HCT116 (cell line): ENCODE measurements at regions not wholly inside any gene's neighbourhood (a gene's known extent, or its start where the extent isn't known, plus 50 kb on each side); places are given as distances from the start of the nearest gene placed in this dataset.

ENCODE experiments used
- ATAC-seq: fragments of 200-7000 bp; cut with Tn5 transposase; 2 replicates; pipeline ENCODE4 v1.9.1; 2020; ENCODE audit warnings: mild to moderate bottlenecking, moderate library complexity
- BruUV-seq: library from RNA; stranded (reverse); fragments of 400-500 nt; replicated peaks from 2 replicates; lab custom pipeline; 2021; lab: Mats Ljungman, UMichigan
- CTCF ChIA-PET: fragments of 300-600 bp; sonication (Branson Sonifier 250); formaldehyde crosslinking; loops from one replicate; lab custom pipeline; 2021; ENCODE audit warnings: antibody characterized with exemption; lab: Charles Lee
- POLR2A ChIA-PET: fragments of 300-600, 350-600 bp; sonication (Branson Sonifier 250); formaldehyde crosslinking; loops from one replicate; lab custom pipeline; 2021; ENCODE audit warnings: antibody characterized with exemption; lab: Charles Lee
- RAD21 ChIA-PET, 2 experiments: fragments of 300-600 bp; sonication (Branson Sonifier 250); formaldehyde crosslinking; loops; one replicate each; lab custom pipeline; 2023; ENCODE audit warnings: low total read pairs in 2 of 2; ENCODE audit not compliant: uncharacterized antibody in 2 of 2, unreplicated experiment in 2 of 2, low non-redundant PET in 1 of 2; lab: Charles Lee
- DNase-seq: peaks from one replicate; pipeline ENCODE4 v3.0.0-alpha.2; 2010; ENCODE audit warnings: low read depth, low spot score
- H2AFZ ChIP-seq: fragments of 200-600 bp; shearing (Covaris generic), sonication (generic); 2 replicates; pipeline ENCODE4 v1.6.1; 2017; ENCODE audit warnings: low read depth, mixed run types, mixed read lengths, antibody characterized with exemption, low read length; ENCODE audit not compliant: poor library complexity, severe bottlenecking
- H3K27ac ChIP-seq: 2 replicates; pipeline ENCODE4 v1.5.1; 2012; ENCODE audit warnings: low read depth, low read length
- H3K27me3 ChIP-seq: fragments of 200-600 bp; sonication (generic); 2 replicates; pipeline ENCODE4 v1.6.1; 2016; ENCODE audit warnings: mixed run types, low read length, mixed read lengths; ENCODE audit not compliant: insufficient read depth
- H3K36me3 ChIP-seq, 2 experiments: fragments of 200-500 bp in 1 of 2; fragments of 200-600 bp in 1 of 2; sonication (Bioruptor generic) in 1 of 2; sonication (generic) in 1 of 2; 2 replicates each; pipeline versions ENCODE4 v1.5.1 to v1.6.1; 2014 to 2016; ENCODE audit warnings: low read length in 2 of 2, inconsistent platforms in 1 of 2, mixed read lengths in 1 of 2, mixed run types in 1 of 2; ENCODE audit not compliant: insufficient read depth in 2 of 2, control insufficient read depth in 1 of 2
- H3K4me1 ChIP-seq, 2 experiments: fragments of 200-600 bp in 1 of 2; sonication (generic) in 1 of 2; 2 replicates each; pipeline versions ENCODE4 v1.5.1 to v1.6.1; 2012 to 2017; ENCODE audit warnings: low read length in 2 of 2, inconsistent platforms in 1 of 2, mild to moderate bottlenecking in 1 of 2, mixed read lengths in 1 of 2, mixed run types in 1 of 2, moderate library complexity in 1 of 2; ENCODE audit not compliant: insufficient read depth in 2 of 2, control insufficient read depth in 1 of 2
- H3K4me2 ChIP-seq: fragments of 200-600 bp; sonication (generic); 2 replicates; pipeline ENCODE4 v1.6.1; 2017; ENCODE audit warnings: mixed run types, low read length, mixed read lengths
- H3K4me3 ChIP-seq, 2 experiments: fragments of 200-600 bp in 1 of 2; sonication (generic) in 1 of 2; replicated peaks in 1 of 2; 2 replicates each; pipeline ENCODE4 v1.5.1; 2011 to 2016; ENCODE audit warnings: low read length in 2 of 2, control low read depth in 1 of 2, low read depth in 1 of 2, mild to moderate bottlenecking in 1 of 2, mixed read lengths in 1 of 2, mixed run types in 1 of 2
- H3K79me2 ChIP-seq: fragments of 200-600 bp; sonication (generic); 2 replicates; pipeline ENCODE4 v1.6.1; 2017; ENCODE audit warnings: mild to moderate bottlenecking, mixed run types, low read length, moderate library complexity, mixed read lengths; ENCODE audit not compliant: insufficient read depth
- H3K9ac ChIP-seq: fragments of 200-600 bp; sonication (generic); 2 replicates; pipeline ENCODE4 v1.6.1; 2016; ENCODE audit warnings: low read length, mixed read lengths
- H3K9me2 ChIP-seq: fragments of 200-600 bp; sonication (generic), shearing (Covaris generic); 2 replicates; pipeline ENCODE4 v1.6.1; 2017; ENCODE audit warnings: mixed run types, mild to moderate bottlenecking, moderate library complexity; ENCODE audit not compliant: insufficient read depth
- H3K9me3 ChIP-seq, 2 experiments: fragments of 200-500 bp in 1 of 2; fragments of 200-600 bp in 1 of 2; sonication (Bioruptor generic) in 1 of 2; sonication (generic) in 1 of 2; 2 replicates each; pipeline ENCODE4 v1.6.1; 2014 to 2017; ENCODE audit warnings: low read length in 2 of 2, mixed read lengths in 2 of 2, inconsistent platforms in 1 of 2, low read depth in 1 of 2, mild to moderate bottlenecking in 1 of 2, mixed run types in 1 of 2, moderate library complexity in 1 of 2; ENCODE audit not compliant: control insufficient read depth in 1 of 2, insufficient read depth in 1 of 2
- H4K20me1 ChIP-seq: fragments of 200-600 bp; sonication (generic), shearing (Covaris generic); 2 replicates; pipeline ENCODE4 v1.6.1; 2017; ENCODE audit warnings: mixed run types, mild to moderate bottlenecking, moderate library complexity; ENCODE audit not compliant: insufficient read depth
- CBX3 ChIP-seq: IDR thresholded peaks from 2 replicates; pipeline ENCODE4 v1.6.1; 2012; ENCODE audit warnings: low read depth
- EZH2 ChIP-seq: fragments of 200-600 bp; sonication (generic); IDR thresholded peaks from 2 replicates; pipeline ENCODE4 v1.6.1; 2017; ENCODE audit warnings: antibody characterized with exemption, mixed run types
- EZH2phosphoT487 ChIP-seq: fragments of 200-600 bp; IDR thresholded peaks from 2 replicates; pipeline ENCODE4 v1.6.1; 2018; ENCODE audit warnings: antibody characterized with exemption, borderline replicate concordance
- POLR2A ChIP-seq: IDR thresholded peaks from 2 replicates; pipeline ENCODE4 v1.7.0; 2011; ENCODE audit warnings: borderline replicate concordance; ENCODE audit not compliant: insufficient read depth, insufficient read length; ENCODE audit errors: extremely low read depth
- POLR2AphosphoS5 ChIP-seq: IDR thresholded peaks from 2 replicates; pipeline ENCODE4 v1.6.1; 2011; ENCODE audit warnings: mild to moderate bottlenecking, low read depth, low read length, moderate library complexity
- RAD21 ChIP-seq: IDR thresholded peaks from 2 replicates; pipeline ENCODE4 v1.6.1; 2012; ENCODE audit warnings: low read depth, mild to moderate bottlenecking
- SP1 ChIP-seq: IDR thresholded peaks from 2 replicates; pipeline ENCODE4 v1.6.1; 2012; ENCODE audit warnings: low read depth
- SRF ChIP-seq: IDR thresholded peaks from 2 replicates; pipeline ENCODE4 v1.6.1; 2012; ENCODE audit warnings: low read depth
- YY1 ChIP-seq: IDR thresholded peaks from 2 replicates; pipeline ENCODE4 v1.6.1; 2011; ENCODE audit warnings: low read length, low read depth, moderate library complexity, mild to moderate bottlenecking; ENCODE audit not compliant: insufficient replicate concordance; ENCODE audit errors: extremely low read depth
- ZFX ChIP-seq: fragments of 450-650 bp; IDR thresholded peaks from 2 replicates; pipeline ENCODE4 v1.6.1; 2017
- ZNF274 ChIP-seq: fragments of 200-500 bp; sonication (Bioruptor generic); IDR thresholded peaks from 2 replicates; pipeline ENCODE4 v1.6.1; 2014; ENCODE audit warnings: mild to moderate bottlenecking, low read depth, low read length, inconsistent platforms
- intact Hi-C: fragments of 100-400 bp; cut with micrococcal nuclease; formaldehyde crosslinking; loops from 2 replicates; pipeline ENCODE4 v1.10.0; 2022
- TF ChIP-seq, protein P1 (sequence below): IDR thresholded peaks from 2 replicates; pipeline ENCODE4 v1.6.1; 2012; ENCODE audit warnings: low read depth
- TF ChIP-seq, protein P2 (sequence below): IDR thresholded peaks from 2 replicates; pipeline ENCODE4 v1.6.1; 2011; ENCODE audit warnings: mild to moderate bottlenecking, low read length, moderate library complexity; ENCODE audit not compliant: insufficient replicate concordance; ENCODE audit errors: extremely low read depth
- TF ChIP-seq, protein P3 (sequence below): IDR thresholded peaks from 2 replicates; pipeline ENCODE4 v1.6.1; 2012

DNA sequence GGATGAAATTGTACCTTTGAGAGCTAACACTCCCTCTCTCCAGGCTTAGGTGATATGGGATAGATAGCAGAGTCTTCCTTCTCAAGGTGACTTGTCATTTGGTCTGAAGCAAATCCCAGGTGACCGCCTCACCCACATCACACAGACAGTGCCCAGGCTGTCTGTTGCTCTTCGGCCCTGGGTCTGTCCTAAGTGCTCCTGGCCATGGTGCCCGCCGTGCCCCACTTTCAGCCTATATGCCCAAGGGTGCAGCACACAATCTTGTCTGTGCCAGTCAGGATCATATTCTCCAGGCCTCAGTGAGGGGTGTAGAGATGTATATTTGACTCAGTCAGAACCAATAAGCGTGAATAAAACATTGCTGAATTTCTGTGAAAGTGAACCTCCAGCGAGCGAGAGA lies 326.8 kb downstream of the DYSF start:
- intact Hi-C loops: no loop called here
- POLR2A ChIA-PET: interaction anchor here (0.6 kb wide), 1 partner anchor 38 kb away, joined by 3 read pairs; no protein-coding TSS in a partner anchor
- RAD21 ChIA-PET: no interaction called here

More for the DNA sequence above, 326.8 kb downstream of the DYSF start:
- Histone ChIP-seq H3K9me3 (no peaks in the 10 kb centered on the region), H3K27me3 (no peaks in the 10 kb centered on the region), H4K20me1 (no peaks in the 10 kb centered on the region), H3K27ac (no peak overlapping the region), H3K4me3 (no peak overlapping the region), H3K9ac (no peak overlapping the region), H3K4me2 (no peak overlapping the region), H3K79me2 (no peaks in the 10 kb centered on the region), H3K4me1 (peaks cover 9 to 24% of the 10 kb centered on the region in 2 experiments), H3K36me3 (no peaks in the 10 kb centered on the region), H2AFZ (no peak overlapping the region), H3K9me2 (no peaks in the 10 kb centered on the region)
- DNase-seq: no peak
- no peak for ATAC-seq
- TF ChIP-seq RAD21 (no peak), SP1 (no peak), POLR2AphosphoS5 (no peak), EZH2 (no peak), SRF (no peak), CBX3 (no peak), EZH2phosphoT487 (no peak), ZNF274 (no peak), YY1 (no peak), POLR2A (no peak), ZFX (no peak)
- TF ChIP-seq, protein P1, sequence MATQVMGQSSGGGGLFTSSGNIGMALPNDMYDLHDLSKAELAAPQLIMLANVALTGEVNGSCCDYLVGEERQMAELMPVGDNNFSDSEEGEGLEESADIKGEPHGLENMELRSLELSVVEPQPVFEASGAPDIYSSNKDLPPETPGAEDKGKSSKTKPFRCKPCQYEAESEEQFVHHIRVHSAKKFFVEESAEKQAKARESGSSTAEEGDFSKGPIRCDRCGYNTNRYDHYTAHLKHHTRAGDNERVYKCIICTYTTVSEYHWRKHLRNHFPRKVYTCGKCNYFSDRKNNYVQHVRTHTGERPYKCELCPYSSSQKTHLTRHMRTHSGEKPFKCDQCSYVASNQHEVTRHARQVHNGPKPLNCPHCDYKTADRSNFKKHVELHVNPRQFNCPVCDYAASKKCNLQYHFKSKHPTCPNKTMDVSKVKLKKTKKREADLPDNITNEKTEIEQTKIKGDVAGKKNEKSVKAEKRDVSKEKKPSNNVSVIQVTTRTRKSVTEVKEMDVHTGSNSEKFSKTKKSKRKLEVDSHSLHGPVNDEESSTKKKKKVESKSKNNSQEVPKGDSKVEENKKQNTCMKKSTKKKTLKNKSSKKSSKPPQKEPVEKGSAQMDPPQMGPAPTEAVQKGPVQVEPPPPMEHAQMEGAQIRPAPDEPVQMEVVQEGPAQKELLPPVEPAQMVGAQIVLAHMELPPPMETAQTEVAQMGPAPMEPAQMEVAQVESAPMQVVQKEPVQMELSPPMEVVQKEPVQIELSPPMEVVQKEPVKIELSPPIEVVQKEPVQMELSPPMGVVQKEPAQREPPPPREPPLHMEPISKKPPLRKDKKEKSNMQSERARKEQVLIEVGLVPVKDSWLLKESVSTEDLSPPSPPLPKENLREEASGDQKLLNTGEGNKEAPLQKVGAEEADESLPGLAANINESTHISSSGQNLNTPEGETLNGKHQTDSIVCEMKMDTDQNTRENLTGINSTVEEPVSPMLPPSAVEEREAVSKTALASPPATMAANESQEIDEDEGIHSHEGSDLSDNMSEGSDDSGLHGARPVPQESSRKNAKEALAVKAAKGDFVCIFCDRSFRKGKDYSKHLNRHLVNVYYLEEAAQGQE: no peak
- TF ChIP-seq, protein P2, sequence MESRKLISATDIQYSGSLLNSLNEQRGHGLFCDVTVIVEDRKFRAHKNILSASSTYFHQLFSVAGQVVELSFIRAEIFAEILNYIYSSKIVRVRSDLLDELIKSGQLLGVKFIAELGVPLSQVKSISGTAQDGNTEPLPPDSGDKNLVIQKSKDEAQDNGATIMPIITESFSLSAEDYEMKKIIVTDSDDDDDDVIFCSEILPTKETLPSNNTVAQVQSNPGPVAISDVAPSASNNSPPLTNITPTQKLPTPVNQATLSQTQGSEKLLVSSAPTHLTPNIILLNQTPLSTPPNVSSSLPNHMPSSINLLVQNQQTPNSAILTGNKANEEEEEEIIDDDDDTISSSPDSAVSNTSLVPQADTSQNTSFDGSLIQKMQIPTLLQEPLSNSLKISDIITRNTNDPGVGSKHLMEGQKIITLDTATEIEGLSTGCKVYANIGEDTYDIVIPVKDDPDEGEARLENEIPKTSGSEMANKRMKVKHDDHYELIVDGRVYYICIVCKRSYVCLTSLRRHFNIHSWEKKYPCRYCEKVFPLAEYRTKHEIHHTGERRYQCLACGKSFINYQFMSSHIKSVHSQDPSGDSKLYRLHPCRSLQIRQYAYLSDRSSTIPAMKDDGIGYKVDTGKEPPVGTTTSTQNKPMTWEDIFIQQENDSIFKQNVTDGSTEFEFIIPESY: no peak
- TF ChIP-seq, protein P3, sequence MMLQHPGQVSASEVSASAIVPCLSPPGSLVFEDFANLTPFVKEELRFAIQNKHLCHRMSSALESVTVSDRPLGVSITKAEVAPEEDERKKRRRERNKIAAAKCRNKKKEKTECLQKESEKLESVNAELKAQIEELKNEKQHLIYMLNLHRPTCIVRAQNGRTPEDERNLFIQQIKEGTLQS: no peak
- BruUV-seq: no TSS peak
- CTCF ChIA-PET: no interaction called here
